OCI-LY1 (cell line): ENCODE measurements at regions not wholly inside any gene's neighbourhood (a gene's known extent, or its start where the extent isn't known, plus 50 kb on each side); places are given as distances from the start of the nearest gene placed in this dataset.

Experiments
- H2AFZ ChIP-seq: fragments of 200-600 bp; sonication (generic), shearing (Covaris generic); 2 replicates; pipeline ENCODE4 v1.6.0; 2014; ENCODE audit warnings: antibody characterized with exemption, mild to moderate bottlenecking, low read length
- H3F3A ChIP-seq: fragments of 200-600 bp; sonication (generic), shearing (Covaris generic); 2 replicates; pipeline ENCODE4 v1.6.0; 2014; ENCODE audit warnings: mild to moderate bottlenecking, antibody characterized with exemption, low read length, moderate library complexity; ENCODE audit not compliant: insufficient read depth
- H3K27ac ChIP-seq: fragments of 200-600 bp; sonication (generic); 2 replicates; pipeline ENCODE4 v1.5.1; 2014; ENCODE audit warnings: low read length, mixed run types, mild to moderate bottlenecking, low read depth; ENCODE audit not compliant: poor library complexity, severe bottlenecking
- H3K27me3 ChIP-seq: fragments of 200-600 bp; sonication (generic); 2 replicates; pipeline ENCODE4 v1.6.0; 2014; ENCODE audit warnings: antibody characterized with exemption, mild to moderate bottlenecking, low read length, moderate library complexity; ENCODE audit not compliant: insufficient read depth
- H3K36me3 ChIP-seq: fragments of 200-600 bp; sonication (generic); 2 replicates; pipeline ENCODE4 v1.6.1; 2014; ENCODE audit warnings: mild to moderate bottlenecking, antibody characterized with exemption, low read length, moderate library complexity, mixed read lengths; ENCODE audit not compliant: insufficient read depth
- H3K4me1 ChIP-seq: fragments of 200-600 bp; sonication (generic); 2 replicates; pipeline ENCODE4 v1.5.1; 2014; ENCODE audit warnings: mild to moderate bottlenecking, low read length, moderate library complexity; ENCODE audit not compliant: insufficient read depth, severe bottlenecking
- H3K4me2 ChIP-seq: fragments of 200-600 bp; sonication (generic), shearing (Covaris generic); 2 replicates; pipeline ENCODE4 v1.6.1; 2014; ENCODE audit warnings: low read length
- H3K4me3 ChIP-seq: fragments of 200-600 bp; sonication (generic); 2 replicates; pipeline ENCODE4 v1.5.1; 2014; ENCODE audit warnings: low read length, low read depth, mild to moderate bottlenecking, mixed read lengths; ENCODE audit not compliant: poor library complexity, severe bottlenecking
- H3K79me2 ChIP-seq: fragments of 200-600 bp; shearing (Covaris generic); 2 replicates; pipeline ENCODE4 v1.6.1; 2016; ENCODE audit warnings: mixed run types, low read length, mixed read lengths; ENCODE audit not compliant: insufficient read depth
- H3K9ac ChIP-seq: fragments of 200-600 bp; sonication (generic), shearing (Covaris generic); 2 replicates; pipeline ENCODE4 v1.6.1; 2014; ENCODE audit warnings: mild to moderate bottlenecking, low read length, mixed read lengths
- H3K9me2 ChIP-seq: fragments of 200-600 bp; sonication (generic), shearing (Covaris generic); 2 replicates; pipeline ENCODE4 v1.6.1; 2014; ENCODE audit warnings: low read depth, mild to moderate bottlenecking, low read length, mixed read lengths
- H3K9me3 ChIP-seq: fragments of 200-600 bp; shearing (Covaris generic); 2 replicates; pipeline ENCODE4 v1.6.1; 2014; ENCODE audit warnings: low read length, mixed read lengths
- H4K20me1 ChIP-seq: fragments of 200-600 bp; sonication (generic), shearing (Covaris generic); 2 replicates; pipeline ENCODE4 v1.6.0; 2016; ENCODE audit warnings: mild to moderate bottlenecking, low read length; ENCODE audit not compliant: insufficient read depth
- CTCF ChIP-seq: fragments of 200-600 bp; sonication (generic), shearing (Covaris generic); IDR thresholded peaks from 2 replicates; pipeline ENCODE4 v1.5.1; 2017; ENCODE audit warnings: mild to moderate bottlenecking, antibody characterized with exemption, low read length, moderate library complexity, mixed read lengths
- EZH2 ChIP-seq: fragments of 200-600 bp; sonication (generic), shearing (Covaris generic); IDR thresholded peaks from 2 replicates; pipeline ENCODE4 v1.8.0; 2017; ENCODE audit warnings: borderline replicate concordance, mixed run types, mild to moderate bottlenecking, antibody characterized with exemption, low read length, moderate library complexity, mixed read lengths

- H3K4me1 ChIP-seq: no peaks in the 10 kb centered on the region
- no peaks in the 10 kb centered on the region for H3K36me3 ChIP-seq
- no peaks in the 10 kb centered on the region for H3K79me2 ChIP-seq
- no peaks in the 10 kb centered on the region for H3F3A ChIP-seq
- TF ChIP-seq EZH2 (no peak), CTCF (no peak)
- H3K9ac ChIP-seq: no peak overlapping the region
- peaks cover 4% of the 10 kb centered on the region; the same call in 1 of the 2 replicates for H3K27me3 ChIP-seq
- no peaks in the 10 kb centered on the region for H3K9me2 ChIP-seq
- H3K9me3 ChIP-seq: peaks cover 2% of the 10 kb centered on the region; the same call in 1 of the 2 replicates
- no peak overlapping the region for H3K4me3 ChIP-seq
- H3K27ac ChIP-seq: no peak overlapping the region
- H3K4me2 ChIP-seq: no peak overlapping the region
- H4K20me1 ChIP-seq: no peaks in the 10 kb centered on the region
- H2AFZ ChIP-seq: no peak overlapping the region
These were observed 60.5 kb downstream of the BARX1 start for GRCh38 chr9:93894691-93895079.

- no peak for TF ChIP-seq CTCF
- TF ChIP-seq EZH2: no peak
- H2AFZ ChIP-seq: no peak overlapping the region
- no peaks in the 10 kb centered on the region for H3K9me2 ChIP-seq
- no peaks in the 10 kb centered on the region for H3K4me1 ChIP-seq
- H4K20me1 ChIP-seq: no peaks in the 10 kb centered on the region
- H3K27me3 ChIP-seq: peaks cover 4% of the 10 kb centered on the region; the same call in 1 of the 2 replicates
- no peak overlapping the region for H3K4me3 ChIP-seq
- H3K9ac ChIP-seq: no peak overlapping the region
- no peak overlapping the region for H3K4me2 ChIP-seq
- no peaks in the 10 kb centered on the region for H3K36me3 ChIP-seq
- H3K79me2 ChIP-seq: no peaks in the 10 kb centered on the region
- peaks cover 2% of the 10 kb centered on the region; the same call in 1 of the 2 replicates for H3K9me3 ChIP-seq
- no peak overlapping the region for H3K27ac ChIP-seq
- no peaks in the 10 kb centered on the region for H3F3A ChIP-seq
These were observed 61.1 kb downstream of the BARX1 start for GRCh38 chr9:93893899-93894690.

- no peaks in the 10 kb centered on the region for H3K79me2 ChIP-seq
- H3K27ac ChIP-seq: no peak overlapping the region
- no peak overlapping the region for H3K9ac ChIP-seq
- no peak overlapping the region for H2AFZ ChIP-seq
- no peak for TF ChIP-seq EZH2
- no peak for TF ChIP-seq CTCF
- no peak overlapping the region for H3K4me3 ChIP-seq
- no peaks in the 10 kb centered on the region for H3K9me2 ChIP-seq
- no peaks in the 10 kb centered on the region for H4K20me1 ChIP-seq
- H3K4me1 ChIP-seq: no peaks in the 10 kb centered on the region
- peaks cover 4% of the 10 kb centered on the region; the same call in 1 of the 2 replicates for H3K27me3 ChIP-seq
- no peaks in the 10 kb centered on the region for H3K36me3 ChIP-seq
- H3K4me2 ChIP-seq: no peak overlapping the region
- H3K9me3 ChIP-seq: peaks cover 2% of the 10 kb centered on the region; the same call in 1 of the 2 replicates
- H3F3A ChIP-seq: no peaks in the 10 kb centered on the region
These were observed 62.0 kb downstream of the BARX1 start for GRCh38 chr9:93893194-93893593.
